Vagina (tissue), 2 donors: ENCODE measurements at regions not wholly inside any gene's neighbourhood (a gene's known extent, or its start where the extent isn't known, plus 50 kb on each side); places are given as distances from the start of the nearest gene placed in this dataset.

Experiments
- DNase-seq, 2 donors: peaks; one replicate each; pipeline ENCODE4 v3.0.0-alpha.2; 2017; ENCODE audit errors: extremely low spot score in 2 of 2
- H3K27ac ChIP-seq: fragments of 200-600 bp; sonication (generic); one replicate; pipeline ENCODE4 v1.5.1; 2019
- H3K27me3 ChIP-seq: fragments of 200-600 bp; sonication (generic); one replicate; pipeline ENCODE4 v1.5.1; 2019
- H3K36me3 ChIP-seq, 2 donors: fragments of 200-600 bp; sonication (generic); one replicate each; pipeline ENCODE4 v1.5.1; 2017 to 2019
- H3K4me1 ChIP-seq: fragments of 200-600 bp; sonication (generic); one replicate; pipeline ENCODE4 v1.5.1; 2019
- H3K4me3 ChIP-seq, 2 donors: fragments of 200-600 bp; sonication (generic); 1 replicate in 1 of 2; 2 replicates in 1 of 2; pipeline ENCODE4 v1.5.1; 2016 to 2019
- H3K9me3 ChIP-seq: fragments of 200-600 bp; sonication (generic); one replicate; pipeline ENCODE4 v1.5.1; 2019
- POLR2A ChIP-seq, 2 donors: fragments of 450-650 bp; IDR thresholded peaks; one replicate each; pipeline ENCODE4 v1.6.1; 2017; ENCODE audit warnings: antibody characterized with exemption in 2 of 2, mild to moderate bottlenecking in 2 of 2, moderate library complexity in 2 of 2
- POLR2AphosphoS5 ChIP-seq, 2 donors: sonication (generic); formaldehyde crosslinking; IDR thresholded peaks; one replicate each; pipeline ENCODE4 v1.9.0; 2017; ENCODE audit warnings: antibody characterized with exemption in 2 of 2, mild to moderate bottlenecking in 2 of 2, low read depth in 1 of 2; ENCODE audit not compliant: insufficient read depth in 1 of 2
- intact Hi-C: fragments of 100-400 bp; cut with DNase I; formaldehyde crosslinking; loops from one replicate; pipeline ENCODE4 v1.15.1; 2023
- TF ChIP-seq, protein P1 (sequence below), 3 experiments: fragments of 450-650 bp in 2 of 3; fragments of 200-600 bp in 1 of 3; sonication (generic) in 1 of 3; IDR thresholded peaks; one replicate each; pipeline ENCODE4 v1.5.1; 2017 to 2019; ENCODE audit warnings: antibody characterized with exemption in 3 of 3, mild to moderate bottlenecking in 2 of 3, moderate library complexity in 2 of 3

DNA sequence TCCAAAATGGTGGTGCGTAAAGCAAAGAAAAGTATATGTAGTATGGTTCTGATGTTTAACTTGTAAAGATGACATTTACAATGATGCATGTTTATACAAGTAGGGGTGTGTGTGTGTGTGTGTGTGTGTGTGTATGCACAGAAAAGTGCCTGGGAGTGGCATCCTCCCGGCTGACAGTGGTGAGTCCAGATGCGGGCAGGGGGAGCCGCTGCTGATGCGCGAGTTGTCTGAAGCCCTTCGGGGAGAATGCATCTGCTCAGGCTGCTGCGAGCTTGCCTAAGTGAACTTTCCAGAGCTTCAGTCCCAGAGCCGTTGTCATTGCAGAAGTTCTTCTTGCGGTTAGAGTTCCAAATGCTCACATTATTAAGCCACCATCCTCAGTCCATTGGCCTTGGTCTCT lies 429.7 kb upstream of the HS6ST1 start:
- Histone ChIP-seq H3K27ac (no peak overlapping the region), H3K4me1 (no peaks in the 10 kb centered on the region), H3K9me3 (no peaks in the 10 kb centered on the region), H3K27me3 (no peaks in the 10 kb centered on the region), H3K4me3 (no peak overlapping the region), H3K36me3 (no peaks in the 10 kb centered on the region)
- DNase-seq: no peak
- intact Hi-C loops: no loop called here
- TF ChIP-seq, protein P1, sequence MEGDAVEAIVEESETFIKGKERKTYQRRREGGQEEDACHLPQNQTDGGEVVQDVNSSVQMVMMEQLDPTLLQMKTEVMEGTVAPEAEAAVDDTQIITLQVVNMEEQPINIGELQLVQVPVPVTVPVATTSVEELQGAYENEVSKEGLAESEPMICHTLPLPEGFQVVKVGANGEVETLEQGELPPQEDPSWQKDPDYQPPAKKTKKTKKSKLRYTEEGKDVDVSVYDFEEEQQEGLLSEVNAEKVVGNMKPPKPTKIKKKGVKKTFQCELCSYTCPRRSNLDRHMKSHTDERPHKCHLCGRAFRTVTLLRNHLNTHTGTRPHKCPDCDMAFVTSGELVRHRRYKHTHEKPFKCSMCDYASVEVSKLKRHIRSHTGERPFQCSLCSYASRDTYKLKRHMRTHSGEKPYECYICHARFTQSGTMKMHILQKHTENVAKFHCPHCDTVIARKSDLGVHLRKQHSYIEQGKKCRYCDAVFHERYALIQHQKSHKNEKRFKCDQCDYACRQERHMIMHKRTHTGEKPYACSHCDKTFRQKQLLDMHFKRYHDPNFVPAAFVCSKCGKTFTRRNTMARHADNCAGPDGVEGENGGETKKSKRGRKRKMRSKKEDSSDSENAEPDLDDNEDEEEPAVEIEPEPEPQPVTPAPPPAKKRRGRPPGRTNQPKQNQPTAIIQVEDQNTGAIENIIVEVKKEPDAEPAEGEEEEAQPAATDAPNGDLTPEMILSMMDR (IDR thresholded peaks at IDR 0.05): no peak
- TF ChIP-seq POLR2AphosphoS5 (IDR thresholded peaks at IDR 0.05; ENCODE audit: insufficient read depth in 1 of 2, low read depth in 1 of 2) (no peak), POLR2A (IDR thresholded peaks at IDR 0.05) (no peak)

DNA sequence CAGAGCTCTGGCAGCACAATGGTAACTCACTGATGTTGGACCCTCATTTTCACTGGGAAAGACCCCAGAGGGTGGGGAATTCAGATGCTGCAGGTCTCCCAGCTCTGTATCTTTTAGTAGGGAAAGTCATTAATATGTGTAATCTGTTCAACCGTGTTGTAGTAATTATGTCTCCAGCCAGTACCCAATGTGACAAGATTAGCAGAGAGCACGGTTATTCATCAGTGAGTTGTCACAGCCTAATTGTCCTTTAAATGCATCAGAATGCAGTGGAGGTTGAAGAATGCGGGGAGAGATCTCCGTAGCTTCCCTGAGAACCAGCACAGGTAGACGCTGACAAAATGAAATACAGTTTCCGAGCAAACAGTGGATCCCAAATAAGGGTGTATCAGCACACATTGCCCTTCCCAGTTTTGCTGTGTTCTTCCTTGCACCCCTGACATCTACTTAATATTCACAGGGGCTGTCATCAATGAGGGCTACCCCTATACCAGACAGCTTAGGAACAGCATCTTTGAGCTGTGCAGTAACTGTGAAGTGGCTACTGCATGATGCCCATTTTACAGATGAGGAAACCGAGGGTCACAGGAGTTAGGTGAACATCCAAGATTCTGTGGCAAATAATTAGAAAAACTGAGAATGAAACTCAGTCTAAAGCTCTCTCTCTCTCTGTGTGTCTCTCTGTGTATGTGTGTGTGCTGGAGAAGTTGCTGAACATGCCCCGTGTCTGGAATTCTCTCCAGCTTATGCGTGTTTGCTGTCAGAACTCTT lies 430.4 kb upstream of the HS6ST1 start:
- Histone ChIP-seq H3K36me3 (no peaks in the 10 kb centered on the region), H3K4me1 (no peaks in the 10 kb centered on the region), H3K27me3 (no peaks in the 10 kb centered on the region), H3K4me3 (no peak overlapping the region), H3K9me3 (no peaks in the 10 kb centered on the region), H3K27ac (no peak overlapping the region)
- TF ChIP-seq POLR2AphosphoS5 (IDR thresholded peaks at IDR 0.05; ENCODE audit: insufficient read depth in 1 of 2, low read depth in 1 of 2): no peak
- TF ChIP-seq, protein P1 (IDR thresholded peaks at IDR 0.05): no peak
- no peak for TF ChIP-seq POLR2A (IDR thresholded peaks at IDR 0.05)
- intact Hi-C loops: no loop called here
- DNase-seq: no peak

DNA sequence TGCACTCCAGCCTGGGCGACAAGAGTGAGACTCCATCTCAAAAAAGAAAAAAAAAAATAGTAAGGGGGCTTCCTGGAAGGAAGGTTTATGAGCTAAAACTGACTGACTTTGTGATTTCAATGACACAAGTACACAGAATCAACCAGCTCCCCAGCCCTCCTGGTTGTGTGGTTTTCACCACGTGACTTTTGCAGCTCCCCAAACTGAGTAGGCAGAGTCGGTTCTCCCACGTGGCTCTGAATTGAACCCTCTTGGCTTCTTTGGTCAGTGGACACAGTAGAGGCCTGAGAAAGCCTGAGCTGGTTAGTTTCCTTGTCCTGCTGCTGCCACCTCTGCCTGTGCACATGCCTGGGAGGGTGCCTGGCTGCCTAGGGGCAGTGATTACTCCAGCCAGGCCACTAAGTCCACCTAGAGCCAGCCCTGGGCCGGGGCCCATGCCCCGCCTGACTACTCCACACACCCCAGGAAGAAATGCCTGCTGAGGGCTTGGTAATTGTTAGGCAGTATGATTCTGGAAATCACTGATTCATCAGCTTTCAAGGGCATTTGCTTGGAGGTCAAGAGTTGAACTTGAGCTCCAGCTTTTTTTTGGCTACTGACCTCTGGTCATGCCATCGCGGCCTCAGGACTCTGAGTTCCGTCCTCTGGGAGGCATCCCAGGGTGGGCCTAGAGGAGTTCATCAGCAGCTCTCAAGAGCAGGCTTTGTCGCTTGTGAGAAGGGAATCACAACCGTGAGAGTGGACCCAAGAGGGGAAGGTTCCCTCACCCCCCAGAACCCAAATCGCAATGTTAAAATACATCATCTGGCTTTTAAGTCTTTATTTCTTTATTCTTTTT lies 431.9 kb upstream of the HS6ST1 start:
- Histone ChIP-seq H3K27ac (no peak overlapping the region), H3K9me3 (no peaks in the 10 kb centered on the region)

DNA sequence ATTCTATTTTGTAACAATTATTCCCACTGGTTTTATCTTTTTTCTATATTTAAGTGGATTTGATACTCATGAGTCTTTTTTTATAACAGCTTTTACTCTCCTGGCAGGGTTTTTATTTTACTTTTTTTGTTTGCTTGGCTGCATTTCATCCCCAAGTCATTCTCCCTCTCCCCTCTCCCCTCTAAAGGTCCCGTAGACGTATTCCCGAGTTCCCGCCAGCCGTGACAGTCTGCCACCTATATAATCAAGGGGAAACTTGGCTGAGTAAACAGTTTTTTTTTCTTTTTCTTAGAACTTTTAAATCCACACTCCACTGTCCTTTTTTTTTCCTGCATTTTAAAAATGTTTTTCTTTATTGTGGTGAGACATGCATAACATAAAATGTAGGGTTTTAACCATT lies 433.1 kb upstream of the HS6ST1 start:
- H3K36me3 ChIP-seq: no peaks in the 10 kb centered on the region
- H3K9me3 ChIP-seq: no peaks in the 10 kb centered on the region
- no peak overlapping the region for H3K4me3 ChIP-seq
- H3K4me1 ChIP-seq: no peaks in the 10 kb centered on the region
- no peak overlapping the region for H3K27ac ChIP-seq
- TF ChIP-seq POLR2AphosphoS5 (IDR thresholded peaks at IDR 0.05; ENCODE audit: insufficient read depth in 1 of 2, low read depth in 1 of 2) (no peak), POLR2A (IDR thresholded peaks at IDR 0.05) (no peak)
- TF ChIP-seq, protein P1 (IDR thresholded peaks at IDR 0.05): no peak
- intact Hi-C loops: no loop called here
- H3K27me3 ChIP-seq: no peaks in the 10 kb centered on the region
- no peak for DNase-seq

More for the DNA sequence above, 431.9 kb upstream of the HS6ST1 start:
- intact Hi-C loops: no loop called here
- H3K4me3 ChIP-seq: no peak overlapping the region
- no peaks in the 10 kb centered on the region for H3K36me3 ChIP-seq
- H3K4me1 ChIP-seq: no peaks in the 10 kb centered on the region
- no peaks in the 10 kb centered on the region for H3K27me3 ChIP-seq
- TF ChIP-seq, protein P1 (IDR thresholded peaks at IDR 0.05): no peak
- TF ChIP-seq POLR2AphosphoS5 (IDR thresholded peaks at IDR 0.05; ENCODE audit: insufficient read depth in 1 of 2, low read depth in 1 of 2) (no peak), POLR2A (IDR thresholded peaks at IDR 0.05) (no peak)
- DNase-seq: no peak
